CD4-positive, alpha-beta T cell (primary cell): ENCODE measurements at regions not wholly inside any gene's neighbourhood (a gene's known extent, or its start where the extent isn't known, plus 50 kb on each side); places are given as distances from the start of the nearest gene placed in this dataset.
"Not testable (repeated sequence)": the region's sequence is repeated elsewhere in the genome, so short reads cannot be mapped to it uniquely, and the experiment has no call there.

Source experiments
- ATAC-seq: fragments of 200-7000 bp; cut with Tn5 transposase; one replicate; pipeline ENCODE4 v1.10.0; 2022; ENCODE audit warnings: mild to moderate bottlenecking; ENCODE audit not compliant: poor library complexity
- CTCF ChIA-PET: fragments of 350-600 bp; sonication (Branson Sonifier 250); formaldehyde crosslinking; loops from one replicate; lab custom pipeline; 2021; ENCODE audit warnings: antibody characterized with exemption, inconsistent platforms; lab: Charles Lee
- POLR2A ChIA-PET: fragments of 350-600 bp; sonication (Branson Sonifier 250); formaldehyde crosslinking; loops from one replicate; lab custom pipeline; 2021; ENCODE audit warnings: antibody characterized with exemption, inconsistent platforms; lab: Charles Lee
- DNase-seq, 14 experiments: peaks; one replicate each; pipeline ENCODE4 v3.0.0-alpha.2; 2013 to 2020; ENCODE audit warnings: mixed read lengths in 2 of 14
- H3K27ac ChIP-seq, 2 donors: one replicate each; pipeline versions ENCODE4 v1.5.1 to v1.7.0; 2013; ENCODE audit warnings: low read length in 2 of 2, low read depth in 1 of 2, mild to moderate bottlenecking in 1 of 2
- H3K27me3 ChIP-seq, 2 experiments: 1 replicate in 1 of 2; 2 replicates in 1 of 2; pipeline versions ENCODE4 v1.6.1 to v1.7.0; 2013; ENCODE audit warnings: low read length in 2 of 2, control low read depth in 1 of 2, mild to moderate bottlenecking in 1 of 2, moderate library complexity in 1 of 2; ENCODE audit not compliant: insufficient read depth in 2 of 2, control insufficient read depth in 1 of 2
- H3K36me3 ChIP-seq: one replicate; pipeline ENCODE4 v1.6.1; 2013; ENCODE audit warnings: low read length, control low read depth; ENCODE audit not compliant: insufficient read depth
- H3K4me1 ChIP-seq: one replicate; pipeline ENCODE4 v1.6.1; 2013; ENCODE audit warnings: low read length, control low read depth; ENCODE audit not compliant: insufficient read depth
- H3K4me3 ChIP-seq: one replicate; pipeline ENCODE4 v1.5.1; 2013; ENCODE audit warnings: mild to moderate bottlenecking, low read length, moderate library complexity
- H3K9me3 ChIP-seq, 2 experiments: 1 replicate in 1 of 2; 2 replicates in 1 of 2; pipeline versions ENCODE4 v1.6.1 to v1.7.0; 2013; ENCODE audit warnings: low read length in 2 of 2, mild to moderate bottlenecking in 2 of 2, control low read depth in 1 of 2, moderate library complexity in 1 of 2; ENCODE audit not compliant: control insufficient read depth in 1 of 2, insufficient read depth in 1 of 2
- H3K27ac Mint-ChIP-seq: one replicate; pipeline ENCODE4 v1.8.0; 2020; ENCODE audit warnings: mixed read lengths
- H3K27me3 Mint-ChIP-seq: one replicate; pipeline ENCODE4 v1.8.0; 2021; ENCODE audit warnings: mixed read lengths
- H3K36me3 Mint-ChIP-seq: one replicate; pipeline ENCODE4 v1.8.0; 2021; ENCODE audit warnings: low read depth, mixed read lengths
- H3K4me1 Mint-ChIP-seq: one replicate; pipeline ENCODE4 v1.8.0; 2021; ENCODE audit warnings: low read depth, mixed read lengths
- H3K4me3 Mint-ChIP-seq: one replicate; pipeline ENCODE4 v1.8.0; 2020; ENCODE audit warnings: mild to moderate bottlenecking, mixed read lengths
- H3K9me3 Mint-ChIP-seq: one replicate; pipeline ENCODE4 v1.8.0; 2020; ENCODE audit warnings: mixed read lengths
- CTCF ChIP-seq: fragments of 200-600 bp; IDR thresholded peaks from one replicate; pipeline ENCODE4 v1.8.0; 2022; ENCODE audit warnings: antibody characterized with exemption, mild to moderate bottlenecking
- intact Hi-C, 2 experiments: fragments of 100-400 bp; cut with DNase I in 1 of 2; cut with micrococcal nuclease in 1 of 2; formaldehyde crosslinking; loops; one replicate each; pipeline versions ENCODE4 v1.15.1 to v1.9.0; 2023 to 2025; cut with DNase I, micrococcal nuclease

- no peak overlapping the region for H3K27ac Mint-ChIP-seq
- Histone ChIP-seq H3K36me3 (no peaks in the 10 kb centered on the region), H3K9me3 (peaks cover 0 to 12% of the 10 kb centered on the region in 2 experiments), H3K27ac (no peak overlapping the region), H3K4me3 (no peak overlapping the region), H3K4me1 (no peaks in the 10 kb centered on the region), H3K27me3 (no peaks in the 10 kb centered on the region)
- CTCF ChIA-PET = no interaction called here
- H3K27me3 Mint-ChIP-seq = no peaks in the 10 kb centered on the region
- ATAC-seq = no peak
- H3K4me1 Mint-ChIP-seq = no peaks in the 10 kb centered on the region
- POLR2A ChIA-PET = no interaction called here
- H3K9me3 Mint-ChIP-seq = peaks cover 18% of the 10 kb centered on the region
- H3K36me3 Mint-ChIP-seq = no peaks in the 10 kb centered on the region
- no peak overlapping the region for H3K4me3 Mint-ChIP-seq
- TF ChIP-seq CTCF = no peak
- DNase-seq = no peak
- intact Hi-C loops = no loop called here
Measured at GRCh38 chr4:160546201-160546600, 1443.3 kb downstream of the RAPGEF2 start.

DNA sequence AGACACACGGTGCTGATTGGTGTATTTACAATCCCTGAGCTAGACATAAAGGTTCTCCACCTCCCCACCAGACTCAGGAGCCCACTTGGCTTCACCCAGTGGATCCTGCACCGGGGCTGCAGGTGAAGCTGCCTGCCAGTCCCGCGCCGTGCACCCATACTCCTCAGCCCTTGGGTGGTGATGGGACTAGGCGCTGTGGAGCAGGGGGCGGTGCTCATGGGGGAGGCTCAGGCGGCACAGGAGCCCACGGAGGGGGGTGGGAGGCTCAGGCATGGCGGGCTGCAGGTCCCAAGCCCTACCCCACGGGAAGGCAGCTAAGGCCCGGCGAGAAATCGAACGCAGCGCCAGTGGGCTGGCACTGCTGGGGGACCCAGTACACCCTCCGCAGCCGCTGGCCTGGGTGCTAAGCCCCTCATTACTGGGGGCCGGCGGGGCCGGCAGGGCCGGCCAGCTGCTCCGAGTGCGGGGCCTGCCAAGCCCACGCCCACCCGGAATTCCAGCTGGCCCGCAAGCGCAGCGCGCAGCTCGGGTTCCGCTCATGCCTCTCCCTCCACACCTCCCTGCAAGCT, 1447.2 kb downstream of the RAPGEF2 start:
- not testable (repeated sequence) for DNase-seq, H3K27ac ChIP-seq

GRCh38 chr4:160562661-160563060, 1459.8 kb downstream of the RAPGEF2 start:
- no peak for TF ChIP-seq CTCF
- H3K4me1 Mint-ChIP-seq = no peaks in the 10 kb centered on the region
- no peaks in the 10 kb centered on the region for H3K4me1 ChIP-seq
- intact Hi-C loops = no loop called here
- DNase-seq (no peak), ATAC-seq (no peak)
- H3K4me3 Mint-ChIP-seq = no peak overlapping the region
- H3K27ac ChIP-seq = no peak overlapping the region
- H3K9me3 ChIP-seq = peaks cover 0 to 5% of the 10 kb centered on the region in 2 experiments
- peaks cover 2% of the 10 kb centered on the region for H3K9me3 Mint-ChIP-seq
- H3K4me3 ChIP-seq = no peak overlapping the region
- CTCF ChIA-PET = no interaction called here
- POLR2A ChIA-PET = no interaction called here
- H3K36me3 ChIP-seq = no peaks in the 10 kb centered on the region
- no peaks in the 10 kb centered on the region for H3K36me3 Mint-ChIP-seq
- H3K27ac Mint-ChIP-seq = no peak overlapping the region
- no peaks in the 10 kb centered on the region for H3K27me3 ChIP-seq
- H3K27me3 Mint-ChIP-seq = no peaks in the 10 kb centered on the region

More for the DNA sequence above, 1447.2 kb downstream of the RAPGEF2 start:
- H3K36me3 Mint-ChIP-seq, H3K4me3 Mint-ChIP-seq, H3K27ac Mint-ChIP-seq, H3K4me3 ChIP-seq, H3K4me1 Mint-ChIP-seq, H3K9me3 Mint-ChIP-seq, H3K36me3 ChIP-seq, H3K27me3 ChIP-seq, H3K27me3 Mint-ChIP-seq, intact Hi-C loops, POLR2A ChIA-PET, H3K4me1 ChIP-seq, CTCF ChIA-PET, ATAC-seq: not testable (repeated sequence)
- H3K9me3 ChIP-seq = peaks cover 0 to 15% of the 10 kb centered on the region in 2 experiments
